Karpas-422 (cell line): ENCODE measurements at regions not wholly inside any gene's neighbourhood (a gene's known extent, or its start where the extent isn't known, plus 50 kb on each side); places are given as distances from the start of the nearest gene placed in this dataset.

Source experiments
- DNase-seq: peaks from one replicate; pipeline ENCODE4 v3.0.0-alpha.2; 2015
- H2AFZ ChIP-seq: fragments of 200-600 bp; sonication (generic); 2 replicates; pipeline ENCODE4 v1.6.1; 2014; ENCODE audit warnings: antibody characterized with exemption, low read length, mixed read lengths
- H3K27ac ChIP-seq: fragments of 200-600 bp; sonication (generic); 2 replicates; pipeline ENCODE4 v1.5.1; 2014; ENCODE audit warnings: mild to moderate bottlenecking, low read length, moderate library complexity
- H3K27me3 ChIP-seq: fragments of 200-600 bp; sonication (generic); 2 replicates; pipeline ENCODE4 v1.6.1; 2014; ENCODE audit warnings: low read length, mixed read lengths
- H3K36me3 ChIP-seq: fragments of 200-600 bp; sonication (generic); 2 replicates; pipeline ENCODE4 v1.6.1; 2014; ENCODE audit warnings: low read length, mixed read lengths; ENCODE audit not compliant: insufficient read depth
- H3K4me1 ChIP-seq: fragments of 200-600 bp; sonication (generic); 2 replicates; pipeline ENCODE4 v1.6.1; 2014; ENCODE audit warnings: mild to moderate bottlenecking, low read length, mixed read lengths
- H3K4me2 ChIP-seq: fragments of 200-600 bp; sonication (generic); 2 replicates; pipeline ENCODE4 v1.6.1; 2014; ENCODE audit warnings: low read length, low read depth, mild to moderate bottlenecking; ENCODE audit not compliant: poor library complexity, severe bottlenecking
- H3K4me3 ChIP-seq: fragments of 200-600 bp; sonication (generic); 2 replicates; pipeline ENCODE4 v1.5.1; 2014; ENCODE audit warnings: mild to moderate bottlenecking, antibody characterized with exemption, low read length, mixed read lengths
- H3K79me2 ChIP-seq: fragments of 200-600 bp; sonication (generic); 2 replicates; pipeline ENCODE4 v1.6.1; 2014; ENCODE audit warnings: mild to moderate bottlenecking, low read length, mixed read lengths
- H3K9ac ChIP-seq: fragments of 200-600 bp; sonication (generic); 2 replicates; pipeline ENCODE4 v1.6.0; 2014; ENCODE audit warnings: low read length
- H3K9me2 ChIP-seq: fragments of 200-600 bp; sonication (generic), shearing (Covaris generic); replicated peaks from 2 replicates; pipeline ENCODE4 v1.6.0; 2014; ENCODE audit warnings: mild to moderate bottlenecking, low read length, moderate library complexity; ENCODE audit not compliant: insufficient read depth
- H3K9me3 ChIP-seq: fragments of 300-700, 200-600 bp; sonication (generic); 2 replicates; pipeline ENCODE4 v1.6.1; 2014; ENCODE audit warnings: low read length, mixed read lengths
- H4K20me1 ChIP-seq: fragments of 200-600 bp; sonication (generic); 2 replicates; pipeline ENCODE4 v1.6.1; 2014; ENCODE audit warnings: mild to moderate bottlenecking, antibody characterized with exemption, low read length, low read depth; ENCODE audit not compliant: insufficient read depth

DNA sequence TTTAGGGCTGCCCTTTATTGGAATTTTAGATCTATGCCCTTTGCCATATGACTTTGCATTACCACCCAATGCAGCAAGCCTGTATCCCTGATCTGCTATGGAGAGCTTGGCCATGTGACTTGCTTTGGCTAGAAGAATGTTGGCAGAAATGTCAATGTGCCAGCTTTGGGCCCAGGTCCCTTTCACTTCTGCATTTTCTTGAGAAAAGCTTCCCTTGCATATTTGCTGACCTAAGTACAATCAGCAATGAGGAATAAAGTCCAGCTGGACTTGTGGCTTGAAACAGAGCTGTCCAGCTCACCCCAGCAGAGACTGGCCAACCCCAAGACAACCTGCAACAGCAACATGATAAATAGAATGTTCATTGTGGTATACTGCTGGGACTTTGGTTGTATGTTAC lies 135.9 kb downstream of the PAH start:
- Histone ChIP-seq H3K4me3 (no peak overlapping the region), H3K9me3 (no peaks in the 10 kb centered on the region), H4K20me1 (no peaks in the 10 kb centered on the region), H3K27me3 (no peaks in the 10 kb centered on the region), H3K36me3 (no peaks in the 10 kb centered on the region), H3K4me2 (no peak overlapping the region), H3K27ac (no peak overlapping the region), H3K9me2 (no peaks in the 10 kb centered on the region), H3K9ac (no peak overlapping the region), H3K4me1 (no peaks in the 10 kb centered on the region), H3K79me2 (no peaks in the 10 kb centered on the region), H2AFZ (no peak overlapping the region)
- no peak for DNase-seq

DNA sequence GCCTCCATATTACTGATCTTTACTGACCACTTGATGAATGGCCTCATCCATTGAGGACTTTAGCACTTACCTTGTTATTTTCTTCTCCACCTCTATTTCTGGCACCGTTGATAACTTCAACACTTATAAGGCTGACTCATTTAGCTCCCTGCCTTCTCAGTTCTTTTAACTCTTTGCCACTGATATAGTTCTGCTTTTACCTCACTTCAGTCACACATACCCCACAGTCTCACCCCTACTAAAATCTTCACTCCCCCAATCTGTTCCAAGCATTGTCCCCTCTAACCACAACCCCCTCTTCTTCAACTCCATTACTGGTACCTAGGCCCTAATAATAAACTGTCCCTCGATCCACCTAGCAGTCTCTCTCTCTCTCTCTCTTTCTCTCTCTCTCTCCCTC lies 141.0 kb downstream of the PAH start:
- no peaks in the 10 kb centered on the region for H3K9me3 ChIP-seq
- H3K79me2 ChIP-seq, result no peaks in the 10 kb centered on the region
- H4K20me1 ChIP-seq, result no peaks in the 10 kb centered on the region
- no peaks in the 10 kb centered on the region for H3K9me2 ChIP-seq
- no peak overlapping the region for H3K4me3 ChIP-seq
- no peak overlapping the region for H3K4me2 ChIP-seq
- DNase-seq, result no peak
- H3K36me3 ChIP-seq, result no peaks in the 10 kb centered on the region
- H3K4me1 ChIP-seq, result no peaks in the 10 kb centered on the region
- no peaks in the 10 kb centered on the region for H3K27me3 ChIP-seq
- H3K27ac ChIP-seq, result no peak overlapping the region
- H2AFZ ChIP-seq, result no peak overlapping the region
- H3K9ac ChIP-seq, result no peak overlapping the region

DNA sequence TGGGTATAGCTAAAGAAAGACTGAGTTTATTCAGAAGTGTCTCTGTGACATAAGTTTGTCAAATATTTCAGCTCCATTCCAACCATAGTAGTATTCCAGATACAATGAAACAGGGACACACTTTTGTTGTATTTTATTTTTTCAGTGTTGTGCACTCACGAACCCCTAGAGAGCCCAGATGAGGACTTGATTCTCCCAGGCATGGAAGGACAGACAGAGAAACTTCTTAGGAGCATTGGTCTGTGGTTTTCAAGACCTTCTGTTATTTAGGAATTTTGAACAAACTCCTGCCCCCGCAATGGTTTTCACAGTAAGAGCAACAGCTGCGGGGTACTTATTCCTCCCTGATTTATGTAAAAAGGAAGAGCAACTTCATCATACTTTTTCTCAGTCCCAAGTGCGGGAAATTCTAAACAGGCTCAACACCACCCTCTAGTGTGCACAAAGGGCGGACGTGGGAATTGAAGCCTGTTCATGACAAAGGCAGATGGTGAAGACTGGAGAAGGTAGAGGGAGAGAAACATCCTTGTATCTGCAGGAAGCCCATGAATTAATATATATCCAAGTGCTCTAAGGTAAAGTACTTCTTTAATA lies 147.6 kb downstream of the PAH start:
- H3K4me3 ChIP-seq, result no peak overlapping the region
- H4K20me1 ChIP-seq, result no peaks in the 10 kb centered on the region
- H3K9ac ChIP-seq, result no peak overlapping the region
- H3K36me3 ChIP-seq, result no peaks in the 10 kb centered on the region
- no peaks in the 10 kb centered on the region for H3K9me3 ChIP-seq
- no peaks in the 10 kb centered on the region for H3K4me1 ChIP-seq
- no peaks in the 10 kb centered on the region for H3K27me3 ChIP-seq
- DNase-seq, result peak; percentile 85
- no peaks in the 10 kb centered on the region for H3K79me2 ChIP-seq
- H2AFZ ChIP-seq, result no peak overlapping the region
- H3K9me2 ChIP-seq, result no peaks in the 10 kb centered on the region
- no peak overlapping the region for H3K4me2 ChIP-seq
- H3K27ac ChIP-seq, result no peak overlapping the region

DNA sequence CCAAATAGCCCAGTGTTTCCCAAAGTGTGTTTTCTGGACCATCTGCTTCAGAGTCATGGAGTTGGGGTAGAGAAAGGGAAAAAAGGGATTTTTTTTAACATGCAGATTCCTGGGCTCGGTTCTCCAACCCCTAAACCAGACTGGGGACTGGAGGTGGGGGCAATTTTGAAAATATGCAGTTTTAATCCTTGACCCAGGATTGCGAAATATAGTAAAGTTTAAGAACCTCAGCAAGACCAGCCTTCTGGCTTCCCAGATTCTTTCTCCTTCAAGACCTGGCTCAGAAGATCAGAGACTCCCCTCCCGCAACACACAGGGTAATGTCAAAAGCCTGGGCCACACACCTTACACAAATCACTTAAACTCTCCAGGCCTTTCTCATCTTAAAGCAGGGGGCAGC lies 150.1 kb downstream of the PAH start:
- Histone ChIP-seq H2AFZ (no peak overlapping the region), H3K9me3 (no peaks in the 10 kb centered on the region), H3K27ac (no peak overlapping the region), H3K9me2 (no peaks in the 10 kb centered on the region), H3K27me3 (no peaks in the 10 kb centered on the region), H3K4me3 (no peak overlapping the region), H3K9ac (no peak overlapping the region), H3K79me2 (no peaks in the 10 kb centered on the region), H3K4me2 (no peak overlapping the region), H3K4me1 (no peaks in the 10 kb centered on the region), H3K36me3 (no peaks in the 10 kb centered on the region), H4K20me1 (no peaks in the 10 kb centered on the region)
- no peak for DNase-seq

DNA sequence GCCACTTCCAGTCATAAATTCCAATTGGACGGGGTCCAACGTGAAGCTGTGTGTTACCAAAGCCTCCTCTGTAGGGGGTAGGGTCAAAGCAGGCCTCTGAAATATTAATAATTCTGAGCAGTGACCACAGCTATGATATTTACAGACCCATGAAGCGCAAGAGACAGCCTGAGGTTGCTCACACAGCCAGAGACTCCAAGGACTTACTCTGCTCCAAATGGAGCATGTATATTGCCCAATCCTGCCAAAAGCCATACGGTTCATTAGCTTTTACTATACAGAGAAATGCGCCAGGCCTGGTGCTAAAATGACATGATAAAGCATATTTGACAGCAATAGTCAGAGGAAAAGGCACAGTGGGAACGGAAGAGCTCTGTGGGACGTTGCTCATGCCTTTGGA lies 151.3 kb downstream of the PAH start:
- Histone ChIP-seq H3K9me2 (no peaks in the 10 kb centered on the region), H3K4me2 (no peak overlapping the region), H3K79me2 (no peaks in the 10 kb centered on the region), H3K4me3 (no peak overlapping the region), H2AFZ (no peak overlapping the region), H4K20me1 (no peaks in the 10 kb centered on the region), H3K36me3 (no peaks in the 10 kb centered on the region), H3K9me3 (no peaks in the 10 kb centered on the region), H3K27ac (no peak overlapping the region), H3K9ac (no peak overlapping the region), H3K4me1 (no peaks in the 10 kb centered on the region), H3K27me3 (no peaks in the 10 kb centered on the region)
- no peak for DNase-seq

DNA sequence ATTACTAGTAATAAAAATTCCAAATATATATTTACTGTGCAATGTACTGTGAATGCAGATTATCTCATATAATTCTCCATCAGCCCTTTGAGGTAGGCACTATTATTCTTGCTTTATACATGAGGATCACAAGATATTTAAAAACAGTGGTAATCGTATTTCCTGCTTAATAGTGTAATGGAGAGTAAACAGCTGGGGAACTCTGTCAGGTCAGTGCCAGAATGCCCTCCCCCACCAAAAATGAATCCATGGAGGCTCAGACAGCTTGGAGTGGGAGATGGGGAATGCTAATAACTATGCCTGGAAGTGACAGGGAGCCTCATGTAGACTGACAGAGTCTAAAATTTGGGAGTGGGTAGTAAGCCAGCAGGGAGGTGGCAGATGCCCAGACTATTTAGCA lies 153.6 kb downstream of the PAH start:
- Histone ChIP-seq H3K4me3 (no peak overlapping the region), H3K36me3 (no peaks in the 10 kb centered on the region), H3K79me2 (no peaks in the 10 kb centered on the region), H3K9ac (no peak overlapping the region), H3K27ac (no peak overlapping the region), H3K4me2 (no peak overlapping the region), H3K9me2 (no peaks in the 10 kb centered on the region), H4K20me1 (no peaks in the 10 kb centered on the region), H3K27me3 (no peaks in the 10 kb centered on the region), H3K9me3 (no peaks in the 10 kb centered on the region), H2AFZ (no peak overlapping the region), H3K4me1 (no peaks in the 10 kb centered on the region)
- no peak for DNase-seq

DNA sequence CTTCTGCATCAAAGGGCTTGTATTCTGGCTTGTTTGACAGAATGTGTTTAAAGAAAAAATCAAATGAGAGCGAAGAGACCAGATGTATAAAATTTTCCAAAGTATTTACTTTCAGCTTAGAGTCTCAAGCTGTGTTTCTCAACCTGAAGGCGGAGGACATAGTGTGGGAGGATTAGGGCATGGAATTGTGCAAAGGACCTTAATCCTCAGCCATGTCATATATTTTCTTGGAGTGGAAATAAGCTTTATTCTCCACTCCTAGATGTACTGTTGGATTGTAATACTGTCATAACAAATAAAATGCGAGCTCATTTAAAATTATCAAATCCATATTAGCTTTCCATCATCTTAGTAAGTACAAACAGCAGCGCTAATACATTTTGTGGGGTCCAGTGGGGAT lies 154.0 kb downstream of the PAH start:
- H3K9me3 ChIP-seq, result no peaks in the 10 kb centered on the region
- no peaks in the 10 kb centered on the region for H3K79me2 ChIP-seq
- H3K4me2 ChIP-seq, result no peak overlapping the region
- no peaks in the 10 kb centered on the region for H3K4me1 ChIP-seq
- H3K9ac ChIP-seq, result no peak overlapping the region
- H3K9me2 ChIP-seq, result no peaks in the 10 kb centered on the region
- H2AFZ ChIP-seq, result no peak overlapping the region
- H3K27ac ChIP-seq, result no peak overlapping the region
- H3K27me3 ChIP-seq, result no peaks in the 10 kb centered on the region
- H3K36me3 ChIP-seq, result no peaks in the 10 kb centered on the region
- H3K4me3 ChIP-seq, result no peak overlapping the region
- H4K20me1 ChIP-seq, result no peaks in the 10 kb centered on the region
- no peak for DNase-seq

DNA sequence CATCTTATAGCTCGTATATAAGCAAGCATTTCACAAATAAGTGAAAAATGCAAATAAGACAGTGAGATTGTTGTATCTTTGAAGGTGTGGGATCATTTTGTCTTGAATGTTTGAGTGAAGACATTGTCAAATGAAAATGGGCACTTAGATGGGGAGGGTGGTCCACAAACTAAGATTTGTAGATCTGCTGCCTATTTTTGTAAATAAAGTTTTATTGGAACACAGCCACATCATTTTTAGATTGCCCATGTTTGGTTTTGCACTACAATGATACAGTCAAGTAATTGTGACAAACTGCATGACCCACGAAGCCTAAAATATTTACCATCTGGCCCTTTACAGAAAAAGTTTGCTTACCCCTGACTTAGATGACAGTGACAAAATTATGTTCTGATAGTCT lies 156.7 kb downstream of the PAH start:
- Histone ChIP-seq H3K27me3 (no peaks in the 10 kb centered on the region), H4K20me1 (no peaks in the 10 kb centered on the region), H3K9me3 (no peaks in the 10 kb centered on the region), H3K27ac (no peak overlapping the region), H3K9me2 (no peaks in the 10 kb centered on the region), H3K36me3 (no peaks in the 10 kb centered on the region), H3K79me2 (no peaks in the 10 kb centered on the region), H3K4me2 (no peak overlapping the region), H3K4me3 (no peak overlapping the region), H3K4me1 (no peaks in the 10 kb centered on the region), H3K9ac (no peak overlapping the region), H2AFZ (no peak overlapping the region)
- DNase-seq, result no peak

DNA sequence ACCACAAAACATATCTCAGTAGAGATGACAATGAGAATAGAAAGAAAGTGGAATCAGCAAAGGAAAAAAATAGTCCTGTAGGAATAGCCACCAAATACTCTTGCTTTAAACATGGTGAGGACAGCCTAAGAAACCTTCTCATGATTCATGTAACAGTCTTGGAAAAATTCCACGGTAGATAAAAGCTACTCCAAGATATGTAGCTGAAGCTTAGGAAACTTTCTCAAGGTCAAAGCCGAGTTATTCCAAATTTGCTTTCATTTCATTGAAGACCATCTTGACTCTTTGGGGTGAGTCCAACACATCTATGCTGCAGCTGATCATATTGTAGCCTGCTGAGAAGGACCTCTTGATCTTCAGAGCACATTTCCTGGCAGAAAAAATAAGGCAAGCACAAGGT lies 157.6 kb downstream of the PAH start:
- DNase-seq, result no peak
- Histone ChIP-seq H3K4me3 (no peak overlapping the region), H3K27me3 (no peaks in the 10 kb centered on the region), H3K4me1 (no peaks in the 10 kb centered on the region), H3K79me2 (no peaks in the 10 kb centered on the region), H3K27ac (no peak overlapping the region), H2AFZ (no peak overlapping the region), H4K20me1 (no peaks in the 10 kb centered on the region), H3K9me2 (no peaks in the 10 kb centered on the region), H3K36me3 (no peaks in the 10 kb centered on the region), H3K9me3 (no peaks in the 10 kb centered on the region), H3K9ac (no peak overlapping the region), H3K4me2 (no peak overlapping the region)
